GM18873 (cell line): ENCODE measurements at regions not wholly inside any gene's neighbourhood (a gene's known extent, or its start where the extent isn't known, plus 50 kb on each side); places are given as distances from the start of the nearest gene placed in this dataset.

Source experiments
- ATAC-seq: cut with Tn5 transposase; IDR thresholded peaks from one replicate; pipeline ENCODE4 v1.9.1; 2021; ENCODE audit warnings: mild to moderate bottlenecking, moderate library complexity, moderate number of reproducible peaks; ENCODE audit not compliant: unreplicated experiment, low FRiP score

DNA sequence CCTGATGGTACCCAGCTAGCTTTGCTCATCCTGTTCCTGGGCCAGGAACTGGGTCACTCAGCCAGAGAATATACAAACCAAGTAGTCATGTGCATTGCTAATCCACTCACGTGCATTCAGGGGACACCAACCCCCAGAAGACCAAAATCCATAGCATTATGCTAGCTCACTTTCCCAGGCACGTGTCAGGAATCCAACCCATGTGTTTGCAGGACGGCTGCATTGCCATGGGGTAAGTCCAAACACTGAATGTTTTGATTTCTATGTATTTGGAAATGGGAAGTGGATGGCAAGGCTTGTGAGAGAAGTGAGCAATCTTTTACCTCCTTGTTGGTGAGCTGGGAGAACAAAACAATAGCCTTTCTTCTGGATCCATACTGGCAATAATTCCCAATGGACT is 87.1 kb upstream of the FOXN3 start:
- ATAC-seq = no peak

DNA sequence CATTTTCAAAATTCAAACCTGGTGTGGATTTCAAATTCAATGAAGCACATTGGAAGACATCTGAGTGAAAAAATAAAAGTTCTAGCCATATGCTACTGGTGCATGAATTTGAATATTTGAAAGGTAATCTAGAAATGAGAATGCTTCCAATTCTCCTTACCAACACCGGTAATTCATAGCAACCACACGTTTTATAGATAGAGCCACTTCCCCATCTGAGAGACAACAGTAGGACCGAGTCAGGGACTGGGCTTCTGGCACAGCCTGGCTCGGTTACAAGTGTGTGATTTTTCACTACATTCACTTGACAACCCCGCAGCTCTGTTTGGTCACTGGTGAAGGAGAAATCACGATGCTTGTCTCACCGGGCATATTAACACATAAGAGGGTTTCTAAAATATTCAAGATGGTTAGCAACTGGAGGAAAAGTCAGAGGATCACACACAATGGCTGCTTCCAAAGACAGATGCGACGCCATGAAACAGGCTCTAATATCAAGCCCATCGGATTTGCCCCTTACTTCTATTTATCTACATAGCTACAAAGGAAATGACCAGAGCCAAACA is 86.5 kb upstream of the FOXN3 start:
- no peak for ATAC-seq

DNA sequence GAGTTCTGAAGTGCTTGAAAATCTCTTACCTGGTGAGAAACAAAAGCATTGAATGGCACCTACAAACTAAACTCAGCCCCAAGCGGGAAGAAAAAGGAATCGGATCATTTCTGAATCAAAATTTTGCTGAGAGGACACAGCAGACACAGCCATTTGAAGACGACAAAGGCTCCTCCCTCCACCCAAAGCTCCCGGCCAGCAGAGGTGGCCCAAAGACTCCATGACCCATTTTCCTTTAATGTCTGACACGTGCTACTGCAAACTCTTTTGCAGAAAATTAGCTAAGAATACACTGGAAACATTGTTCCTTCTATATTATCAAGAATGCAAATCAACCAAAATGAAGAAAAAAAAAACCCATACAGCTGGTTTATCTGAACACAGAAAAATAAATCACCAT is 85.9 kb upstream of the FOXN3 start:
- no peak for ATAC-seq

DNA sequence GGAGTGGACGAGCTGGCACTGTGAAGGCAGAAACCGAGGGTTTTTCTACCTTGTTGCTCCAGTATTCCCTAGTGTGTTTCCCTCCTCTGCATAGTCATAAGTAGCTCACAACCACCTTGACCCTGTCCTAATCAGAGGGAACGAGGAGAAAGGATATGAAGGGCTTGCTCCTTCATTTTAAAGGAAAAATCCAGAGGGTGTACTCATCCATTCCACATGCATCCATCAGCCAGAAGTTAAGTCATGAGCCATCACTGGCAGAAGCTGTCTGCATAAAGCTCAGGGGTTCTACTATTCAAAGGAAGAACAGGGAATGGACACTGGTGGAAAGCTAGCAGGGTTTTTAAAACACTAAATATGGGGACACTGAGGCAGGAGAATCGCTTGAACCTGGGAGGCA is 84.3 kb upstream of the FOXN3 start:
- no peak for ATAC-seq

DNA sequence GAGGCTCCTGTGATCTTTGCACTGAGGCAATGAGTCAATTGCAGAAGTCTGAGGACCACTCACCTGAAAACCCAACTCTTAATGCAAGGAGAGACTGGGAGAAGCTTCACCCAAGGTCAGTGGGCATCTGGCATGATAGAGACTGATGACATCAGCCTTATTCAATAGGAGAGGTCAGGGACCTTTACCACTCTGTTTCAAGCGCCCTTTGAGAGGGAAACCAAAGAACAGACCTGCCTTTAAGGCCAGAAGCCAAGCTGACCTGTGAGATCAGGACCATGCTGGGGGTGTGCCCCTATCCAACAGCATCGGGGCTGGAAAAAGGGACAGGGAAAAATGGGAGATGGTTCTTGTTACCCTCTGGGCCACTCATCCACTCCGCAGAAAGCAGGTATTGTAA is 83.3 kb upstream of the FOXN3 start:
- ATAC-seq = no peak

DNA sequence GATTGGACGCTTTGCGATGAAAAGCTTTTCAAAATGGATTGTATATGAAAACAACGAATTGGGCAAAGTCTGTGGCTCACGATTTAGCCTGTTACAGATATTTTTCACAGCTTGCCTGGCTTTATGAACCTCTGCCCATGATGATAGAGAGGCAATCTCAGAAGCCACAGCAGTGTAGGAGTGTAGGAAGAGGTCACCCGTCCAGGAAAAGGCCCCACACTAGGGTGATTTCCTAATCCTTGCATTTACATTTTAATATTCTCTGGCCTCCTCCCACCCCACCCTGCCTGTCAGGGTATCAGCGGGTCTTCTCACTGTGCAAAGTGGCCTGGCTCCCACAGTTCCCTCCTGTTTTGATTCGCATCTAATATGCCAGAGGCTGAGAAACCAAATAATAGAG is 81.8 kb upstream of the FOXN3 start:
- no peak for ATAC-seq

DNA sequence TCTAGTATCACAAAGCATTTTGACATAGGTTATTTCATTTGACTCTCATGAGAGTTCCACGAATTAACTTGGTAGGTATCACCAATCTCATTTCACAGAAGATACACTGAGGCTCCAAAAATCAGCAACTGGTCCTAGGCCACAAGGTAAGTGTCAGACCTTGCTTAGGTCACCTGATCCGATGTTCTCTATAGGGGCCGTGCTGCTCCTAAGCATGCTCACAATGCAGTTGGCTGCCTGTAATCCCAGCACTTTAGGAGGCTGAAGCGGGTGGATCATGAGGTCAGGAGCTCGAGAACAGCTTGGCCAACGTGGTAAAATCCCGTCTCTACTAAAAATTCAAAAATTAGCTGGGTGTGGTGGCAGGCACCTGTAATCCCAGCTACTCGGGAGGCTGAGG is 78.7 kb upstream of the FOXN3 start:
- ATAC-seq = no peak

DNA sequence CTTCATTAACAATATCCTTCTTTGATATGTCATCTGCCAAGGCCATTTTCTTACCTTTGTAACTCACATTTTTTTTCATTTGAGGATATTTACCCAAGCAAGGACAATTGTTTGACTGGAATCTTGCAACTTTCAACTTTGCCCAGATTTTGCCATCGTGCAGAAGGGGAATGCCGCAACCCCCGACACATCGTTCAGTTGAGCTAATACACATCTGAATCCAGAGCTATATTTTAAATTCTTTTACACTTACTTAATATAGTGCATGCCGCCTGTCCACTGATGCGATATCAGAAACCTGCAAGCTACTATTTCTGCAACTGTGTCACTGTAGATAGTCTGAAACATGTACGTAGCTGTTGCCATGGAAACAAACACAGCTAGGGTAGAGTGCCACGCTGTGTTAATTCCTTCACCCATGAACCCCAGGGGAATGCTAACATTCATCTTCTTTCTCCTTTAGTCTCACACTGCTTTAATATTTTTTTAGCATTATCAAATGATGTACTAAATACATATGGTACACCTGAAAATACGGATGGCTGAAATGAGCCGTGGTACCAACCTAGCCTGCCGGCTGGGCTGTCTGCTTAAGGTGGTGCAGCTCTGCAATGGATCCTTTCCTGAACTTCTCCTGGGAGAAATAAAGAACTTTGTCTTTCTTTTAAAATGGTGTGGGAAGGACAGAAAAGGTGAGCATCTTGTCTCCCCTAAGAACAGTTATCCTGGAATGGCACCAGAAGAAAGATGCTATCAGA is 77.0 kb upstream of the FOXN3 start:
- ATAC-seq = no peak

DNA sequence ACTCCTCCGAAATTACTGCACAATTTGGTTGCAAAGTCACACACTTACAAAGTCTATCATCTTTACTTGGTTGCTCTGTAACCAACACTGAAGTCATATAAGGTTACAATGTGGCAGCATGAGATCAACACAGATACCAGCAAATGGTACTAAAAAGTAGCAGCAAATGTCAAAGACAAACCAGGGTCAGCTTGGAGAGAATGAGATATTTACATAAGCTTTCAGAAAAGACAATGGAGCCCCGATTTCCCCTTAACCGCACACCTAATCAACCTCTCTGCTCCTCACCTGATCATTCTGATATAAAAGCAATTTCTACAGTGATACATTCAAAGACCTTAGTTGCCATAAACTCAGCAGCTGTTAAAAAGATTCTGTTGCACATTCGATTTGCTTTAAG is 76.4 kb upstream of the FOXN3 start:
- no peak for ATAC-seq

DNA sequence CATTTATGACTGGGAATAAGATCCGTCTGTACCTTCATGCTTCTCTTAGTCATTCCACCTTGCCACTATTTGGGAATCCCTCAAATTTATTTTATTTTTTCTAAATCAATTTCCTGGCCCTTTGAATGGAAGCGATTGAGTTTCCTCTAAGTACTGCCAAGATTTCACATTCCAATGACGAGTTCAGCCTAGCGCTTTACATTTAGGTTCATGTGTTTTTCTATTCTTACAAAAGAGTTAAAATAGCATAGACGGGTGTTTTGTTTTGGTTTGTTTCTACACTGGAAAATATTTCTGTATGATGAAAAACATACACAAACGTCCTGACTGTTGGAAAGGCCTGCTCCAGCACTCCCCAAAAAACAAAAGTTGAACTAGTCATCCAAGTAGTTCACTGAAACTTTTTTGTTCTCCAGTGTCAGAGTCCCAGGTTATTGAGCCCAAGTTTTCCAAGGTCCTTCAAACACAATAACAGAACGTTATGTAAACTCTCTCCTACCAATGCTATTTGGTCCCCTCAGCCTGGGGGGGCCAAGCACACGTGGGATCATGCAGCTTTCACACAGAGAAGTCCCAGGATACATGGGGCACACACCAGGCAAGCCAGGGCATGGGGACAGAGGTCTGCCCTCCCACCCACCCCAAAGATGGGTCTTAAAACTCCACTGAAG is 74.8 kb upstream of the FOXN3 start:
- no peak for ATAC-seq

DNA sequence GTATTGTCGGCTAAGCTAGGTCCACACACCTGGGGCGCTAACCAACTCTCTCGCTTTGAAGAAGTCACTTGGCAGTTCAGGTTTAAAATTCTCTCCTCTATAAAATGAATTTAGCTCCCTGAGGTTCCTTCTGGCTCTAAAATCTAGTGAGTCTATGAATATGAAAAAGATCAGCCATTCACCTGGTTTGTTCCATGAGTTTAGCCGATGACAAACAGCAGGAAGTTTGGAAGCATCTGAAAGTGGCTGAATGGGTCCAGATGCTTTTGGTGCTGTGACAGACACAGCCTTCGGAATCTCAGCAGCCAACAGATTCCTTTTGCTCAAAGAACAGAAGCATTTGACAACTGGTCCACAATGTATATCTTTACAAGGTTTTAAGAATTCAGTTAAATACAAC is 73.4 kb upstream of the FOXN3 start:
- no peak for ATAC-seq

DNA sequence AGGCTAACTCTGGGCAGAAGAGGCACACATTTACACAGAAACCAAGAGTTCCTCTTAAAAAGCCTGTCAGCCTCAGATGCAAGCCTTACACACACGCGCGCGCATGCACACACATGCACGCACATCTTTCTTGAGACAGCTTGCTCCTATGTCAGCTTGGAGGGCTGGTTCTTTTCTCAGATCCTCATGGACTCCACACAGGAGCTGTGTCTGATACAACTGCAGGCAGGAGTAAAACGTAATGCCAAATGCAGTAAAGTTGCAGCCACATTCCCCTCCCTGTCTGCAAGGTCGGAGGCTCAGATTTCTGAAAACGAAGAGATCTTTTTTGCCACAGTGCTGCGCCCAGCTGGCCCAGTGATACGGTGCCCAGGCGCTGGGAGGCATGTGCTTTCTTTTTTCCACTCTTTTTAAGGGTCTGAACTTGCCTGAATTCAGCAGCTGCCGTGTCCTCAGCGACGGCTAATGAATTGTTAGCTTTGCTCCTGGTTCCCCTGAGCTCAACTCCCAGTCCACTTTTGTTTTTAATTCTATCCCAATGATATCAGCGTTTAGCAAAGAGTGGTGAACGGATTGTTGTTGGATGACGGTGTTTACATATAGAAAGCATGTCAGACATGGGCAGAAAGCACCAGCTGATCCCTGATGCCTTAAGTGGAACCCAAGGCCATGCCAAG is 72.9 kb upstream of the FOXN3 start:
- ATAC-seq = no peak

DNA sequence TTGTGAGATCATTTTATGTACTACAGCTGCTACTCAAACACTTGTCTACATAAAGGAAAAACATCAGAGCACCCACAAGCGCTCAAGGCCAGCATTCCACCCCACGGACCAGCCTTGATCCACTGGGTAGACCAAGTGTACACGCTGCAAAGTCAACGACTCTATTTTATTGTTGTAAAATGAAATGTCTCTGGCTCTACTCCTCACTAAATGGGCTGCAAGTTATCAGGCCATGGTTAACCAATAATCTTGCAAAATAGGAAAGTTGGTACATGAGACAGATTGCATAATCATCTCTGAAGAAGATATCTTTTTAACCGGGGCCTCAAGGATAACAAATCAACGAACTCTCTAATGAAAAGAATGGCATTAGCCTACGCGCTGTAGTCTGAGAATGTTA is 69.9 kb upstream of the FOXN3 start:
- ATAC-seq = no peak

DNA sequence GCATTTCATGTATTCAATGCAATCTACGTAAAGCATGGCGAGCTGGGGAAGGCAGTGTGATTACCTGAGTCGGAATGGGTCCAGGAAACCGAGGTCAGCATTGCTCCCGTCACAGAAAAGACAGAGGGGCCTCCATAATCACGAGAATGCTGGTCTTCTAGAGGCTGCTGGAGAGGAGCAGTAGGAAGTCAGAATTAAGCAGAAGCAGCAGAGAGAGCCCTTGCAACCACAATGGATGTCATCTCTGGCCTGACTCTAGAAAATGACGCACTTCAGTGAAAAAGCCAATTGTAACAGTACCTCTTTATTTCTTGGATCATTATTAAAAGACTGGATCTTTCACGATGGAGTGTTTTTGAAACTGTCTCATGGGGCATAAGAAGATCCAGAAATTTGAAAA is 69.5 kb upstream of the FOXN3 start:
- no peak for ATAC-seq

DNA sequence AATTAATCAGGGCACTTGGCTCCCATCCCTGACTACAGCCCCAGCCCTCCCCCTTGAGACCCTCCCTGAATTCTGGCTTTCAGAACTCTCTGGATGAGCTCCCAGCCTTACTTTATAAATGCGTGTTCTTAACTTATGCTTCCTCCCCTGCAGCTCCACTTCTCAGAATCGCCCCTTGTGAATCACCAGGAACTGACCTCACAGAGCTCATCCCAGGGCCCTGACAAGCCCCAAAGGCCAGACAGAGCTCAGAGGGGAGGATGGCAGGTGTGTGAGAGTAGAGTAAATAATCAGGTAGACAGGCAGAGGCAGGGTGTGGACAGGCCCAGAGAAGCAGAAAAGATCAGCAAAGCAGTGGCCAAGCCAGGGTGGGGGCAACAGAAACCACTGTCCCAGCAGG is 68.2 kb upstream of the FOXN3 start:
- ATAC-seq = no peak

DNA sequence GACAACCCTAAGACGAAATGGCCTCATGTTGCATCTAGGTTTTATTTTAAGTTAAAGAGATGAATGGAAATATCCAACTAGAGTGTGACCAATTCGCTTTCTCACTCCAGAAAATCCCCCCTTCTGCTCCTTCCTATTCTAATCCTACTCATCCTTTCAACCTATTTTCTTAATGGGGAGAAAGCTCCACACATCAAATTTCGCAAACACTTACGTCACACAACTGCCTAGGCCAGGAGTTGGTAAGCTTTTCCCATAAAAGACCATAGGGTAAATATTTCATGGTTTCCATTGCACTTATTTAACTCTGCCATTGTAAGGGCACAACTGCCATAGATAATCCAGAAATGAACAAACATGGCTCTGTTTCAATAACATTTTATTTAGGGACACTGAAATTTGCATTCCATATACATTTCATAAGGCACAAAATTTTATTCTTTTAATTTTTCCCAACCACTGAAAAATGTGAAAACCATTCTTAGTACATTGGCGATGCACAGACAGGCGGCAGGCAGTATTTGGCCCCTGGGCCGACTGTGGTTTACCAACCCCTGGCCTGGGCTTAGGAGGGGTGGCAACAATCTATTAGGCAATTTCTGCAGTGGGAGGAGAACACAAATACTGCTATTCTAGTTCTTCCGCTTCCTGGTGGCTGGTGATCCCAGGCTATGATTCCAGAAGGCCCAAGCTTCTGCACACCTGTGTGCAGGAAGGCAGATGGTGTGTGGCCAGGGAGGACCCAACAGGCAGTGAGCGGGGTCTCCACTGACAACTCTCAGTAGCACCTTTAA is 67.2 kb upstream of the FOXN3 start:
- no peak for ATAC-seq

DNA sequence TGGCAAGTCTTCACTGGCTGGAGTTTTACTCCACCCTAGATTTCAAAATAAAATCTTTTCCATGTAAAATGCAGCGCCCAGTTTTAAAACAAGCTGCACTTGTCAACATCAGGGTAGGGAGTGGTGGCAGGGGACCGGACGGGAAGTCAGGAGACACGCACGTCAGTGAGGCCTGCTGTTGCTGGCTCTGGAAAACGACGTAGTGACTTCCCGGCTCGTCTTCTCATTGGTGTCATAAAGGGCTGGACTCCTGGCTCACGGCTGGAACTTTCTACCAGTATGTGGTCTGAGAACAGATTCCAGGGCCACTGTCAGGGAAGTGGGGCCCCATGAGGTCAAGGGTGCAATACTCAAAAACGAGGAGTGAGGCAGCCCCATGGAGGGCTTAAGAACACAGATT is 64.2 kb upstream of the FOXN3 start:
- ATAC-seq = no peak

DNA sequence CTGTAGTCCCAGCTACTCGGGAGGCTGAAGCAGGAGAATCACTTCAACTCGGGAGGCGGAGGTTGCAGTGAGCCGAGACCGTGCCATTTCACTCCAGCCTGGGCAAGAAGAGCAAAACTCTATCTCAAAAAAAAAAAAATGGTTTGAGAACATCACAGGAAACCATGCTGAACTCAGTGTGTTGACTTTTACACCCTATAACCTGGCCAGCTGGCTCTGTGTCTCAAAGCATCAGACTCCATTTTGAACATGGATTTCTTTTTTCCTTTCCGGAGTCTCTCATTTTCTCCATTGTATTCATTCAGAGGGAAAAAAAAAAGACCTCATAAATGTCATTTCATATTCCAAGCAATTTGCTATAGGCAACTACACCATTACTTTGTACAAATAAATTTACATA is 63.2 kb upstream of the FOXN3 start:
- no peak for ATAC-seq

DNA sequence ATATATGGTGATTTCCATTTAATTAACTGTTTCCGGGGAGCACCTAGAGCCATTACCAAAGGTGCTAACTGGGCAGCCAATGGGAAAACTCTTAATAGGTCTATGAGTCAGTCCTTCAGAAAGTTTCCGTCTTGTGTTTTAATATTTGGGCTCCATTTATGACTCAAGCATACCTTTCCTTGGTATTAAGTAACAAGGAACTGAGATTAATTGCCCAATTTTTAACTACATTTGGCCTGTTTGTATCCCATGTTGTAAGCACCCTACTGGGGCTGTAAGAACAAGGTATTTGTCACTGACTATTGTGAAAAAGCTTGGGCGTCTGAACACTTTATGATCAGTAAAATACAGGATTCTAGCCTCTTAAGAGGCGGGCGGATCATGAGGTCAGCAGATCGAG is 62.8 kb upstream of the FOXN3 start:
- no peak for ATAC-seq

DNA sequence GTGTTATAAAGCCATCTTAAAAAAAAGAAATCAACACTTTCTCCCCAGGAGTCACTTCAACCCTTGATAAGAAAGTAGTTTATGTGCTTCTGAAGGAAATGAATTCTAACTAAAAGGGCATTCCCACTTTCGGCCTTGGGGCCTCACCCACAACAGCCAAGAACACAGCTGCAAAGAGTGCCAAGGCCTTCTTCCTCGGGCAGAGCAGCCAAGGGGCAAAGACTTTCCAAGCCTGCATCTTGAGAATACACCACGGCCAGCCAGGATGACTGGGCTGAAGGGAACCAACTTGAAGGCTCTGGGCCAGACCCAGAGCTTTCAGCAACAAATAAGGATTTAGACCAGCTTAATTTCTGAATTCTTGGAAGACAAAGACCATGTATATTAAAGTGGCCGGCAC is 60.4 kb upstream of the FOXN3 start:
- no peak for ATAC-seq
